B cell (primary cell): ENCODE measurements at regions not wholly inside any gene's neighbourhood (a gene's known extent, or its start where the extent isn't known, plus 50 kb on each side); places are given as distances from the start of the nearest gene placed in this dataset.

Experiments used
- CTCF ChIP-seq: fragments of 200-600 bp; IDR thresholded peaks from one replicate; pipeline ENCODE4 v1.8.0; 2022; ENCODE audit warnings: antibody characterized with exemption, mild to moderate bottlenecking
- EZH2 ChIP-seq: IDR thresholded peaks from 2 replicates; pipeline ENCODE4 v1.6.1; 2012; ENCODE audit warnings: borderline replicate concordance, low read depth, mild to moderate bottlenecking, moderate library complexity, low read length; ENCODE audit not compliant: insufficient read depth, poor library complexity, severe bottlenecking

GRCh38 chr19:28971049-28971448, 241.9 kb downstream of the UQCRFS1 start:
- TF ChIP-seq CTCF (no peak), EZH2 (no peak)
